SJCRH30 (cell line): ENCODE measurements at regions not wholly inside any gene's neighbourhood (a gene's known extent, or its start where the extent isn't known, plus 50 kb on each side); places are given as distances from the start of the nearest gene placed in this dataset.
"Not testable (repeated sequence)": the region's sequence is repeated elsewhere in the genome, so short reads cannot be mapped to it uniquely, and the experiment has no call there.

Experiments
- DNase-seq, 2 experiments: peaks; one replicate each; pipeline ENCODE4 v3.0.0-alpha.2; 2015 to 2020
- H3K27ac ChIP-seq: fragments of 250-450 bp; sonication (Bioruptor Pico); 2 replicates; pipeline ENCODE4 v1.5.1; 2020; ENCODE audit warnings: mild to moderate bottlenecking, moderate library complexity
- H3K27me3 ChIP-seq: fragments of 250-450 bp; sonication (Bioruptor Pico); 2 replicates; pipeline ENCODE4 v1.5.1; 2020; ENCODE audit warnings: mild to moderate bottlenecking, moderate library complexity
- H3K36me3 ChIP-seq: fragments of 250-450 bp; sonication (Bioruptor Pico); 2 replicates; pipeline ENCODE4 v1.5.1; 2020; ENCODE audit warnings: mild to moderate bottlenecking, moderate library complexity
- H3K4me1 ChIP-seq: fragments of 250-450 bp; sonication (Bioruptor Pico); 2 replicates; pipeline ENCODE4 v1.5.1; 2020; ENCODE audit warnings: mild to moderate bottlenecking, moderate library complexity
- H3K4me3 ChIP-seq: fragments of 250-450 bp; sonication (Bioruptor Pico); 2 replicates; pipeline ENCODE4 v1.5.1; 2020; ENCODE audit warnings: mild to moderate bottlenecking, moderate library complexity
- H3K9me3 ChIP-seq: fragments of 250-450 bp; sonication (Bioruptor Pico); replicated peaks from 2 replicates; pipeline ENCODE4 v1.5.1; 2020; ENCODE audit warnings: mild to moderate bottlenecking, moderate library complexity

DNA sequence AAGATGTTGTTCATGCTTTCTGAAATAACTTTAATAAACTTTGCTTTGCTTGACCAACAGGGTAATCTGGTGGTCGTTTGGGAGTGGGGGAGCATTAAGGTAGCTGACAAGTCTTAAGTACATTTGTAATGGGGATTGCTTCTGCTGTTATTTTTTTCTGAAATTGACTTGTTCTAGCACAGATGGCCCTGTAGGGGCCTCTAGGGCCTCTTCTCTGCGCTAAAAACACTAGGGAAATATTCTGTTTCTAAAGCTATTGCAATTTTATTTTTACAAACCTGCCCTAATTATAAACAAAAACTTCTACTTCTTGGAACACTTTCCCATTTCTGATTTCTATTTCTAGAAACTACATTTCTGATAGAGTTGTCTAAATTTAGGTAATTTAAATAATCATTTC, 191.3 kb upstream of the KCNJ3 start:
- Histone ChIP-seq H3K4me1 (no peaks in the 10 kb centered on the region), H3K27me3 (no peaks in the 10 kb centered on the region), H3K36me3 (no peaks in the 10 kb centered on the region), H3K9me3 (no peaks in the 10 kb centered on the region), H3K4me3 (no peak overlapping the region), H3K27ac (no peak overlapping the region)
- DNase-seq: no peak

DNA sequence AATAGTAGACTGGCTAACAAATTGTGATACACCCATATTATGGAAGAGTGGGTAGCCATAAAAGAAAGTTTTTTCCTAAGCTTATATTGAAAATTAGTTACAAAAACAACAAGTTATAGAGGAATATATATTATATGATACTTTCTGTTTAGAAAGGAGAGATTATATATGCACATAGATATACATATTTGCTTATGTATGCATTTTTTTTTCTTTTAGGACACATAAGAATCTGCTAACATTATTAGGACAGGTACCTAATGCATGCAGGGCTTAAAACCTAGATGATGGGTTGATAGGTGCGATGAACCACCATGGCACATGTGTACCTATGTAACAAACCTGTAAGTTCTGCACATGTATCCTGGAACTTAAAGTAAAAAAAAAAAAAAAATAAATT, 179.6 kb upstream of the KCNJ3 start:
- Histone ChIP-seq H3K27ac (no peak overlapping the region), H3K27me3 (no peaks in the 10 kb centered on the region), H3K9me3 (no peaks in the 10 kb centered on the region), H3K4me3 (no peak overlapping the region), H3K36me3 (no peaks in the 10 kb centered on the region), H3K4me1 (no peaks in the 10 kb centered on the region)
- no peak for DNase-seq

DNA sequence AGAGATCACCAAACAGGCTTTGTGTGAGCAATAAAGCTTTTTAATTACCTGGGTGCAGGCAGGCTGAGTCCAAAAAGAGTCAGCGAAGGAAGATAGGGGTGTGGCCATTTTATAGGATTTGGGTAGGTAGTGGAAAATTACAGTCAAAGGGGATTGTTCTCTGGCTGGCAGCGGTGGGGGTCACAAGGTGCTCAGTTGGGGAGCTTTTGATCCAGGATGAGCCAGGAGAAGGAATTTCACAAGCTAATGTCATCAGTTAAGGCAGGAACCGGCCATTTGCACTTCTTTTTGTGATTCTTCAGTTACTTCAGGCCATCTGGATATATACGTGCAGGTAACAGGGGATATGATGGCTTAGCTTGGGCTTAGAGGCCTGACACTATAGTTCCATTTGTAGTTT, 177.5 kb upstream of the KCNJ3 start:
- not testable (repeated sequence) for DNase-seq, H3K4me3 ChIP-seq, H3K27ac ChIP-seq, H3K36me3 ChIP-seq, H3K4me1 ChIP-seq, H3K9me3 ChIP-seq, H3K27me3 ChIP-seq

DNA sequence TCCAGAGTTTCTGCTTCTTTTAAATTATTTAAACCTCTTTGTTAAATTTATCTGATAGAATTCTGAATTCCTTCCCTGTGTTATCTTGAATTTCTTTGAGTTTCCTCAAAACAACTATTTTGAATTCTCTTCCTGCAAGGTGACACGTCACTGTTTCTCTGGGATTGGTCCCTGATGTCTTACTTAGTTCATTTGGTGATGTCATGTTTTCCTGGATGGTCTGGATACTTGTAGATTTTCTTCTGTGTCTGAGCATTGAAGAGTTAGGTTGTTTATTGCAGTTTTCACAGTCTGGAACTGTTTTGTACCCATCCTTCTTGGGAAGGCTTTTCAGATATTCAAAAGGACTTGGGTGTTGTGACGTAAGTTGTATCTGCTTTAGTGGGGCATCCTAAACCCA, 172.3 kb upstream of the KCNJ3 start:
- Histone ChIP-seq H3K36me3 (no peaks in the 10 kb centered on the region), H3K9me3 (no peaks in the 10 kb centered on the region), H3K4me1 (no peaks in the 10 kb centered on the region), H3K4me3 (no peak overlapping the region), H3K27me3 (no peaks in the 10 kb centered on the region), H3K27ac (no peak overlapping the region)
- DNase-seq: no peak

DNA sequence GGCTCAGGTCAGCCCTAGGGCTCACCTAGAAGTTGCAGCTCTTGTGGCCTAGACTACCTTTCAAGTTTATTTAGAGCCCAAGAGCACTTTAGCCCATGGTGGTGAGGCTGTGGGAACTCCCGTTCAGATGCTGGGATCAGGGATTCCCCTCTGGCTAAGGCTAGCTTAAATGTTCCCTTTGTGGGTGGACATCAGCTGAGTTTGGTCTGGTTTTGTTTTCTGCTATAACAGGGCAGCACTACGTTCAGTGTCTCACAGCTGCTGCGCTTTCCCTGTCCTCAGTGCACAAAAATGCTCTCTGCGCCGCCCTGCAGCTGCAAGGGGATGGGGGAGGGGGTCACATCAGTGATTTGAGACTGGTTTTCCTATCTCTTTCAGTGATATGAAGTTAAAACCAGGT, 170.5 kb upstream of the KCNJ3 start:
- H3K36me3 ChIP-seq: no peaks in the 10 kb centered on the region
- no peaks in the 10 kb centered on the region for H3K9me3 ChIP-seq
- H3K27me3 ChIP-seq: no peaks in the 10 kb centered on the region
- H3K4me1 ChIP-seq: no peaks in the 10 kb centered on the region
- no peak overlapping the region for H3K27ac ChIP-seq
- peak in 1 of 2 experiments; percentile 6 for DNase-seq
- H3K4me3 ChIP-seq: no peak overlapping the region

DNA sequence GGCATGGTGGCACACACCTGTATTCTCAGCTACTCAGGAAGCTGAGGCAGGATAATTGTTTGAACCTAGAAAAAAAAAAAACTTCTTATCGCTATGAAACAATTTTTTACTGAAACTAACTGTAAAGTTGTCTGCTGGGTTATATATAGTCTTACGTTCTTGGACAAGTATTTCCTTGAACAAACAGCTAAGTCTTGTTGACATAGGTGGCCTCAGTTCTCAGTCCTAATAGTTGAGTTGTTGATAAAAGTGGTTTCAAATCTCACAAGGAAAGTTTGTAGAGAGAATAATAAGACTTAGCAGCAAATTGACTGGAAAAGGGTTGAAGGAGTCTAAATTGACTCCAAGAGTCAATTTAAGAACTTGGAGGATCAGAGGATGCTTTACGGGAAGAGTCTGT, 166.5 kb upstream of the KCNJ3 start:
- no peak for DNase-seq
- Histone ChIP-seq H3K27me3 (no peaks in the 10 kb centered on the region), H3K4me3 (no peak overlapping the region), H3K9me3 (no peaks in the 10 kb centered on the region), H3K27ac (no peak overlapping the region), H3K36me3 (no peaks in the 10 kb centered on the region), H3K4me1 (no peaks in the 10 kb centered on the region)

DNA sequence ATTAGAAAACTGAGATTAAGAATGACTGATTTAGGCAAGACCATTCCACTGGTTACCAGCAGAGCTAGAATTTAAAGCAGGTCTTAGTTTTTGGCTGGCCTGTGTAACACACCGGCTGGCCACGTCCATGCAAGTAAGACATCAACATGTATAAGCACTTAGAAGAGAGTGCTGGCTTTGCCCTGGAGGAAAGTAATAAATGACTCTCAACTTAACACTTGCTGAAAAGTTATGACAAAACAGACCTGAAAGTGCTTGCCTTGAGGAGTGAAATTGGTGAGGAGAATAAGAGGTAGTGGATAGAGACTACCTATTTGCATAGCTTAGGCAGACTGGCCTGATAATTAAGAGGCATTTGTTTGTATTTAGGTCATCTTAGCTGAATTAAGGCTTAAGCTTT, 165.7 kb upstream of the KCNJ3 start:
- DNase-seq: no peak

DNA sequence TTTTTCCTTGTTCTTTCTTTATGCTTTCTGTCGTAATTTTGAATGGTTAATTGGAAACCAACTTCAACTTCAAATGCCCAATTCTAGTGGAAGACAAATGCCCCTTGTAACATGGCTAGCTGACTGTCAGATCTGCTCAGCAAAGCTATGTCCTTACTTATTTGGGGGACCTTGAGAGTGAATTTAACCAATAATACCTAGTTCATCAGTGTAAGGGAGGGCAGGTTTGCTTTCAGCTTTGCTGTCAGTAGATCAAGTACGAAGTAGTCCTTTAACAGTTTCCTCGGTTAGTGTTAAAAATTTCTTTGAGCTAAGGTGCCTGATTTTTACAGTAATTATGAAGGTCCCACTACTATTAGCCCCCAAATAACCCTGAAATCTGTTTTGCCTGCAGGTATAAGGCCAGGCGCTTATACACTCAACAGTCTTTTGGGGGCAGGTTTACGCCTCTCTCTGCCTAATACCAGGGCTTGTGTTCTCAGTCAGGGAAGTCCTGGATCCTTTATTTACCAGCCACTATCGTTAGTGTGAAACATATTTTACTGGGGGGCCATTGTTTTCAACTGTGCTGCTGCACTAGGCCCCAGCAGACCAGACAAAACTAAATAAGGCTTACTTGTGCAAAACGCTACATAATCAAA, 165.1 kb upstream of the KCNJ3 start:
- H3K9me3 ChIP-seq: no peaks in the 10 kb centered on the region
- H3K36me3 ChIP-seq: no peaks in the 10 kb centered on the region
- H3K27ac ChIP-seq: no peak overlapping the region

More for the DNA sequence above, 165.7 kb upstream of the KCNJ3 start:
- H3K4me1 ChIP-seq: no peaks in the 10 kb centered on the region
- H3K4me3 ChIP-seq: no peak overlapping the region
- H3K9me3 ChIP-seq: no peaks in the 10 kb centered on the region
- no peaks in the 10 kb centered on the region for H3K27me3 ChIP-seq
- H3K27ac ChIP-seq: no peak overlapping the region
- H3K36me3 ChIP-seq: no peaks in the 10 kb centered on the region

DNA sequence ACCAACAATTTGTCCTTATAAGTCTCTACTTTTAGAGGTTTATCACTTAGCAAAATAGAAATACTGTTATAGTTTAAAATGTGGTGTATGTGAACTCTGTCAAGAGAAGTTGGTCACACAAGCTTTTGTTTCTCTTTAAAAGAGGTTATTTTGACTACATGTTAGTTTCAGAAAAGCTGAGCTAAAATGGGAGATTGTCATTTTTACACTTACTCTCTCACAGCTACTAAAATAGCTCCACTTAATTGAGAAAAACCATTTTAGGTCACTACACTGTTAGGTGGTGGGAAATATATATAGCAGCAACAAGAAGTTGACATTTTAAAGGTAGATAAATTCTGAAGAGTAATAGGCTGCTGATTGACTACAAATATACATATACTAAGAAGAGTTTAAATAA, 161.5 kb upstream of the KCNJ3 start:
- DNase-seq: no peak
- Histone ChIP-seq H3K27ac (no peak overlapping the region), H3K27me3 (no peaks in the 10 kb centered on the region; the same call in 1 of the 2 replicates), H3K36me3 (no peaks in the 10 kb centered on the region), H3K4me1 (no peaks in the 10 kb centered on the region), H3K4me3 (no peak overlapping the region), H3K9me3 (no peaks in the 10 kb centered on the region)

More for the DNA sequence above, 165.1 kb upstream of the KCNJ3 start:
- DNase-seq: no peak
- Histone ChIP-seq H3K4me1 (no peaks in the 10 kb centered on the region), H3K4me3 (no peak overlapping the region), H3K27me3 (no peaks in the 10 kb centered on the region)

DNA sequence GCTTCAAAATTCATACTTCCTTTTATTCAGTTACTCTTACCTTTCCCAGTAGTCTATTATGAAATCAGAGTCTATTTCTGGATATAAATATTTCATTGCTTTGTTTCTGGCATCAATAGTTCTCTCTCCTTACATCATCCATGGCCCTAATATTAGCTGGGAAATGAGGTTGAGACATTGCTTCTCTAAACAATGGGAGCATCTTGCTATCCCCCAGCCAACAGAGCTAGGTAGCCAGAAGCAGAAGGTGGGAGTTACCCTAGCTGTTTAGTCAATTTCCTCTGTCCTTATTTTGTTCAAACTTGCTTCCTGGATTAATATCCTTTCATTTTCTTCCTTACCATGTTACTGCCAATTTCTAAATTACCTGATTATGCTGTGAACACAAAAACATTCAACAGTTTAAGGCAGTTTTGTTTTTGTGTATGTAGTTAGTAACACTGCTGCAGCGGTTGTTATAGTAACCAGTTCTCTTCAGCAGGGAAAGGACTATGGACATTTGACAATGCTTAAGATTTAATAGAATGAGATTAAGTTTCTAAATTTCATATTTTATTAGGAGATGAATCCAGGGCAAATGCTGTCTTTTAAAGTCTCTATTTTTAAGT, 160.5 kb upstream of the KCNJ3 start:
- Histone ChIP-seq H3K9me3 (no peaks in the 10 kb centered on the region), H3K4me3 (no peak overlapping the region), H3K36me3 (no peaks in the 10 kb centered on the region), H3K27ac (no peak overlapping the region), H3K4me1 (no peaks in the 10 kb centered on the region), H3K27me3 (no peaks in the 10 kb centered on the region; the same call in 1 of the 2 replicates)
- DNase-seq: no peak

DNA sequence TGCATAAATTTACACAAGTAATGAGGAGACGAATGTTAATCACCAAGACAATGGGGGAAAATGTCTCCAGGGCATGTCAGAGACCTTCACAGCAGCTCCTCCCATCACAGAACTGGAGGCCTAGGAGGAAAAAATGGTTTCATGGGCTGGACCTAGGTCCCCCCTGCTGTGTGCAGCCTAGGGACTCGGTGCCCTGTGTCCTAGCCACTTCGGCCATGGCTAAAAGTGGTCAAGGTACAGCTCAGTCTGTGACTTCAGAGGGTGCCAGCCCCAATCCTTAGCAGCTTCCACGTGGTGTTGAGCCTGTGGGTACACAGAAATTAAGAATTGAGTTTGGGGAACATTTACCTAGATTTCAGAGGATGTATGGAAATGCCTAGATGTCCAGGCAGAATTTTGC, 152.2 kb upstream of the KCNJ3 start:
- Histone ChIP-seq H3K27ac (no peak overlapping the region), H3K4me3 (no peak overlapping the region), H3K4me1 (no peaks in the 10 kb centered on the region), H3K36me3 (no peaks in the 10 kb centered on the region), H3K9me3 (no peaks in the 10 kb centered on the region), H3K27me3 (no peaks in the 10 kb centered on the region)
- no peak for DNase-seq

DNA sequence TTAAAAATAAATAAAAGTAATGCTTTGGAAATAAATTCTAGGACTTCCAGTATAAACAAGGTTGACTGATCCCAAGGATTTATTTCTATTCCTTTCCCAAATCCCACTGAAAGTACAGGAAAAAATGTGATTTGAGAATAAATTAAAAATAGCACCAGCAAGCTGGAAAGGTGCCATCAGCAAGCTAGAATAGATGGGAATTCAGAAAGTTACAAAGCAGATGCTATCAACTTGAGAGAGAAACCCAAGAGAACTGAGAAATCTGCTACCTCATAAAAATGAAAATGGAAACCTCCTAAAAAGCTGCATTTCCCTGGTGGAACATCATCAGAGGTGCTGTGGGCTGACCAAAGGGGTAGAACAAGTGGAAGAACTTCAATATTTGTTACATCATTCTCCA, 148.6 kb upstream of the KCNJ3 start:
- no peaks in the 10 kb centered on the region for H3K27me3 ChIP-seq
- H3K27ac ChIP-seq: no peak overlapping the region
- no peaks in the 10 kb centered on the region for H3K9me3 ChIP-seq
- no peak for DNase-seq
- no peaks in the 10 kb centered on the region for H3K4me1 ChIP-seq
- no peaks in the 10 kb centered on the region for H3K36me3 ChIP-seq
- no peak overlapping the region for H3K4me3 ChIP-seq

DNA sequence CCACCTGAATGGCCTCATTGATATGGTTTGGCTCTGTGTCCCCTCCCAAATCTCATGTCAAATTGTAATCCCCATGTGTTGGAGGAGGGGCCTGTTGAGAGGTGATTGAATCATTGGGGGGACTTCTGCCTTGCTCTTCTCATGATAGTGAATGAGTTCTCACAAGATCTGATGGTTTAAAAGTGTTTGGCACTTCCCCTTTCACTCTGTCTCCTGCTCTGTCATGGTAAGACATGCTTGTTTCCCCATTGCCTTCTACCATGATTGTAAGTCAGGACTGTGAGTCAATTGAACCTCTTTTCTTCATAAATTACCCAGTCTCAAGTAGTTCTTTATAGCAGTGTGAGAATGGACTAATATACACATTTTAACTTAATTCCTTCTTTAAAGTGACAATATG, 146.8 kb upstream of the KCNJ3 start:
- Histone ChIP-seq H3K4me3 (no peak overlapping the region), H3K9me3 (no peaks in the 10 kb centered on the region), H3K4me1 (no peaks in the 10 kb centered on the region), H3K27ac (no peak overlapping the region), H3K36me3 (no peaks in the 10 kb centered on the region), H3K27me3 (no peaks in the 10 kb centered on the region)
- DNase-seq: no peak

DNA sequence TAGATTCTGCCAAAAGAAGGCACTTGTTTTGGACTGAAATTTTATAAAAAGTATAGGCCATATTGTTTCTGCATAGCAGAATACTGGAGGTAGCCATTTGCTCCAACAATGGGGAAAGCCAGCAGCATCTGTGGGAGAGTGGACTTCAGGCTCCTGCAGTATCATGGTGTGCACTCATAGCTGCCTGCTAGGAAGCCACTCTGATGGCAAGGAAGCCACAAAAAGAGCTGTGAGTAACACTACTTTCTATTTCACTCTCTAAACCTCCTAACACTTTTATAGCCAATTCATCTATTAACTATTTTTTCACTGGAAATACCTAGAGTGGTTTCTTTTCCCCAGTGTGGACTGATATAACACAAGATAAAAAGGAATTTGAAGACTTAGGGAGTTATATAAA, 144.4 kb upstream of the KCNJ3 start:
- Histone ChIP-seq H3K36me3 (no peaks in the 10 kb centered on the region), H3K27ac (no peak overlapping the region), H3K9me3 (no peaks in the 10 kb centered on the region), H3K4me1 (no peaks in the 10 kb centered on the region), H3K27me3 (no peaks in the 10 kb centered on the region), H3K4me3 (no peak overlapping the region)
- no peak for DNase-seq

DNA sequence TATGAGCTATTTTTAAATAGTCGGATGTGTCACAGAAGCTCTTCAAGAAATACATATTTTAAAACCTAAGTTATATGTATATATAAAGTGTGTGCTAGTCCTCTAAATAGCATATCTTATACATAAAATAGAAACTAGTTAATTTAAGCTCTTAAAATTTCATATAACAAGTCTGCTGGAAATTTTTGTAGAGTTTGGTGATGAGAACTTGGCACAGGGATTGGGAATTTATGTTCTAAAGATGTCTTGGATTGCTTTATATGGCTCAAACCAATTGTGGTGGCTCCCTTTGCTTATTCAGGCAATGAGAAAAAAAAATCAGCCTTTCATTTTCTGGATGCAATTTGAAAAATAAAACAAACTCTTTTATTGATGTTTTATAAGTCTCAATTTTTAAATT, 142.8 kb upstream of the KCNJ3 start:
- no peak for DNase-seq
- Histone ChIP-seq H3K4me1 (no peaks in the 10 kb centered on the region), H3K4me3 (no peak overlapping the region), H3K27ac (no peak overlapping the region), H3K9me3 (no peaks in the 10 kb centered on the region), H3K27me3 (no peaks in the 10 kb centered on the region), H3K36me3 (no peaks in the 10 kb centered on the region)

DNA sequence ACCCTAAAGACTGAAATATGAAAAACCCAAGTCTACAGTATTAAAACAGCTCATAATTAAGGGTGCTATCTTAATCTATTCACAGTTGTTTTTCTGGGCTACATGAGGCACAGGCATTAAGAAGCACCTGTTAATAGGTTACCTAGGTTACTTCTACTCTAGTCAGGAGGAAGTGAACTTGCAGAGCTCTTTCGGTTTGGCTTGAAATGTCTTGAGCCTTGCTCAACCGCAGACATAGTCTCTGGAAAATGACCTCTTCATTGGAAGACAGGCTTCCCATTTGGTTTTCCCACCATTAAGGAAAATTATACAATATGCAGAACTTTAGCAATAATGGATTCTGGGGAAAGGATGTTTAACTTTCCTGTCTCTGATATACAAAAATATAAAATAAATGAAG, 142.3 kb upstream of the KCNJ3 start:
- H3K27me3 ChIP-seq: no peaks in the 10 kb centered on the region
- no peak overlapping the region for H3K4me3 ChIP-seq
- no peak overlapping the region for H3K27ac ChIP-seq
- H3K36me3 ChIP-seq: no peaks in the 10 kb centered on the region
- DNase-seq: no peak
- no peaks in the 10 kb centered on the region for H3K4me1 ChIP-seq
- H3K9me3 ChIP-seq: no peaks in the 10 kb centered on the region
